ENCODE measurements at regions not wholly inside any gene's neighbourhood (a gene's known extent, or its start where the extent isn't known, plus 50 kb on each side); places are given as distances from the start of the nearest gene placed in this dataset.

- TF ChIP-seq, protein P1, sequence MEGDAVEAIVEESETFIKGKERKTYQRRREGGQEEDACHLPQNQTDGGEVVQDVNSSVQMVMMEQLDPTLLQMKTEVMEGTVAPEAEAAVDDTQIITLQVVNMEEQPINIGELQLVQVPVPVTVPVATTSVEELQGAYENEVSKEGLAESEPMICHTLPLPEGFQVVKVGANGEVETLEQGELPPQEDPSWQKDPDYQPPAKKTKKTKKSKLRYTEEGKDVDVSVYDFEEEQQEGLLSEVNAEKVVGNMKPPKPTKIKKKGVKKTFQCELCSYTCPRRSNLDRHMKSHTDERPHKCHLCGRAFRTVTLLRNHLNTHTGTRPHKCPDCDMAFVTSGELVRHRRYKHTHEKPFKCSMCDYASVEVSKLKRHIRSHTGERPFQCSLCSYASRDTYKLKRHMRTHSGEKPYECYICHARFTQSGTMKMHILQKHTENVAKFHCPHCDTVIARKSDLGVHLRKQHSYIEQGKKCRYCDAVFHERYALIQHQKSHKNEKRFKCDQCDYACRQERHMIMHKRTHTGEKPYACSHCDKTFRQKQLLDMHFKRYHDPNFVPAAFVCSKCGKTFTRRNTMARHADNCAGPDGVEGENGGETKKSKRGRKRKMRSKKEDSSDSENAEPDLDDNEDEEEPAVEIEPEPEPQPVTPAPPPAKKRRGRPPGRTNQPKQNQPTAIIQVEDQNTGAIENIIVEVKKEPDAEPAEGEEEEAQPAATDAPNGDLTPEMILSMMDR (IDR thresholded peaks at IDR 0.05) = no peak
- TF ChIP-seq POLR2A (IDR thresholded peaks at IDR 0.05; ENCODE audit: low read depth) (no peak), POLR2AphosphoS5 (IDR thresholded peaks at IDR 0.05) (no peak)
Measured at GRCh38 chr16:73447846-73448245, 399.9 kb upstream of the ZFHX3 start.
